HG02678 (cell line): ENCODE measurements at regions not wholly inside any gene's neighbourhood (a gene's known extent, or its start where the extent isn't known, plus 50 kb on each side); places are given as distances from the start of the nearest gene placed in this dataset.
"Not testable (repeated sequence)": the region's sequence is repeated elsewhere in the genome, so short reads cannot be mapped to it uniquely, and the experiment has no call there.

Source experiments
- ATAC-seq: cut with Tn5 transposase; IDR thresholded peaks from one replicate; pipeline ENCODE4 v1.9.1; 2021; ENCODE audit warnings: mild to moderate bottlenecking, moderate library complexity; ENCODE audit not compliant: unreplicated experiment

- no peak for ATAC-seq
Observed at GRCh38 chr18:1468550-1468949, 563.9 kb downstream of the ADCYAP1 start.

- no peak for ATAC-seq
Observed at GRCh38 chr18:1475867-1476266, 571.2 kb downstream of the ADCYAP1 start.

- ATAC-seq: no peak
Observed at GRCh38 chr18:1480309-1480708, 575.6 kb downstream of the ADCYAP1 start.

GRCh38 chr18:1481577-1481976, 576.9 kb downstream of the ADCYAP1 start:
- ATAC-seq: no peak

- ATAC-seq: no peak
Observed at GRCh38 chr18:1483385-1483784, 578.7 kb downstream of the ADCYAP1 start.

- ATAC-seq: no peak
Observed at GRCh38 chr18:1487457-1487856, 582.8 kb downstream of the ADCYAP1 start.

GRCh38 chr18:1488394-1488793, 583.7 kb downstream of the ADCYAP1 start:
- ATAC-seq: no peak

GRCh38 chr18:1488957-1489356, 584.3 kb downstream of the ADCYAP1 start:
- no peak for ATAC-seq

GRCh38 chr18:1495387-1495786, 590.7 kb downstream of the ADCYAP1 start:
- ATAC-seq: no peak

GRCh38 chr18:1496096-1496495, 591.4 kb downstream of the ADCYAP1 start:
- no peak for ATAC-seq

GRCh38 chr18:1498216-1498615, 593.5 kb downstream of the ADCYAP1 start:
- no peak for ATAC-seq

GRCh38 chr18:1499265-1499664, 594.6 kb downstream of the ADCYAP1 start:
- ATAC-seq: no peak

GRCh38 chr18:1503847-1504246, 599.2 kb downstream of the ADCYAP1 start:
- no peak for ATAC-seq

GRCh38 chr18:1505856-1506255, 601.2 kb downstream of the ADCYAP1 start:
- no peak for ATAC-seq

GRCh38 chr18:1510542-1511179, 606.0 kb downstream of the ADCYAP1 start:
- ATAC-seq: no peak

- ATAC-seq: no peak
Observed at GRCh38 chr18:1511619-1512311, 607.1 kb downstream of the ADCYAP1 start.

- ATAC-seq: no peak
Observed at GRCh38 chr18:1513519-1513918, 608.8 kb downstream of the ADCYAP1 start.

- not testable (repeated sequence) for ATAC-seq
Observed at GRCh38 chr18:1521588-1522248, 617.0 kb downstream of the ADCYAP1 start.

GRCh38 chr18:1522249-1522615, 617.6 kb downstream of the ADCYAP1 start:
- ATAC-seq: no peak

GRCh38 chr18:1526991-1527390, 622.3 kb downstream of the ADCYAP1 start:
- ATAC-seq: no peak

GRCh38 chr18:1527805-1528204, 623.1 kb downstream of the ADCYAP1 start:
- no peak for ATAC-seq

- no peak for ATAC-seq
Observed at GRCh38 chr18:1528447-1528846, 623.8 kb downstream of the ADCYAP1 start.
